H4 (cell line): ENCODE measurements at regions not wholly inside any gene's neighbourhood (a gene's known extent, or its start where the extent isn't known, plus 50 kb on each side); places are given as distances from the start of the nearest gene placed in this dataset.
"Not testable (repeated sequence)": the region's sequence is repeated elsewhere in the genome, so short reads cannot be mapped to it uniquely, and the experiment has no call there.

Source experiments
- DNase-seq: peaks from one replicate; pipeline ENCODE4 v3.0.0-alpha.2; 2015; ENCODE audit warnings: low spot score

GRCh38 chr14:105952826-105953225, 426.4 kb downstream of the TMEM121 start:
- DNase-seq: no peak

- DNase-seq: not testable (repeated sequence)
Observed at GRCh38 chr14:105961625-105962024, 435.2 kb downstream of the TMEM121 start.

GRCh38 chr14:105962532-105962931, 436.1 kb downstream of the TMEM121 start:
- DNase-seq: no peak

DNA sequence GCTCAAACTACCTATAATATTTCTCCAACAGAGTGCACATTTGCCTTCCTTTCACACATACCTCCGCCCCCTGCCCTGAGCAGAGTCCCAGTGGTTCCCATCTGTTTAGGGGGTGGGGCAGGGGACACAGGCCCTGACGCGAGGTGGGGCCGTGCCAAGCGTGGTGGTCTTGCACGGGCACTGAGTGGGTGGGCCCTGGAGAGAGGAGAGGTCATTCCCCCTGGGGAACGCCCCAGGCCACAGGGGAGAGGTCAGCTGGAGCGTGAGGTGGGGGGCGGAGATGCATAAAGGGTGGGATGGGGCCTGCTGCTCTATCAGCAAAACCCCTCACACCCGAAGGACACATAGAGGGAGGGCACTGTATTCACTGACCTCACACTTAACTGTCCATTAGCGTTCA, 441.9 kb downstream of the TMEM121 start:
- DNase-seq: no peak

DNA sequence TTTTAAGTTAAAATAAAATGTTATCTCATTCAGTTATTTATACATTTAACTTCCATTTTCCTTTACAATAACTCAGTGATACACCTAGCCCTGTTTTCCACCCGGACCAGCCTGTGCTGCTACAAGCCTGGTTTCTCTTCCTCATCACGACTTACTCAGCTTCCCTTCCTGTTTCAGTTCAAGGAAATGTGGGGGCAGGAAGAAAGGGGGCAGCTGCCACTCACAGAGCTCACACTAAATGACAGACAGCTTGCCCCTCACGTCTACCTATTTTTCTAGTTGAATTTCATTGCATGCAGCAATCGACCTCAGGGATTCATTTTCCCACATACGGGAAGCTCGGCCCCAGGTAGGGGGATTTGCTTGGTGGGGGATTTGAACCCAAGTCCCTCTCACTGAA, 442.6 kb downstream of the TMEM121 start:
- DNase-seq: not testable (repeated sequence)

DNA sequence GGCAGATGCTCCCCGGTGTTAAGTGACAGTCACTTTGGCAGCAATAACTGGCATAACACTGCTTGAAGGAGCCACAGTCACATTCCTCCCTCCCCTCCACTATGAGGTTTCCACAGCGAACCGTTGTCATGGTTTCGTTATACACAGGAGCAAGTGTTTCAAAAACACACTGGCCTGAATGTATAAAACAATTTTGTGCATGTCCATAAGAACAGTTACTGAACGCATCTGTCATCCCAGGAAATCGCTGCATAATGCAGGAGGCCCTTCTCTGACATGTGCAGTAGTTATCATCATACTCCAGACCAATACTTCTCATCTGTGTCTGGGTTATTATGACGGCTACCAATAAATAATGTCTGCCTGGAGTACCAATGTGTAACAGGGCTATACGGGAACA, 444.4 kb downstream of the TMEM121 start:
- DNase-seq: not testable (repeated sequence)

DNA sequence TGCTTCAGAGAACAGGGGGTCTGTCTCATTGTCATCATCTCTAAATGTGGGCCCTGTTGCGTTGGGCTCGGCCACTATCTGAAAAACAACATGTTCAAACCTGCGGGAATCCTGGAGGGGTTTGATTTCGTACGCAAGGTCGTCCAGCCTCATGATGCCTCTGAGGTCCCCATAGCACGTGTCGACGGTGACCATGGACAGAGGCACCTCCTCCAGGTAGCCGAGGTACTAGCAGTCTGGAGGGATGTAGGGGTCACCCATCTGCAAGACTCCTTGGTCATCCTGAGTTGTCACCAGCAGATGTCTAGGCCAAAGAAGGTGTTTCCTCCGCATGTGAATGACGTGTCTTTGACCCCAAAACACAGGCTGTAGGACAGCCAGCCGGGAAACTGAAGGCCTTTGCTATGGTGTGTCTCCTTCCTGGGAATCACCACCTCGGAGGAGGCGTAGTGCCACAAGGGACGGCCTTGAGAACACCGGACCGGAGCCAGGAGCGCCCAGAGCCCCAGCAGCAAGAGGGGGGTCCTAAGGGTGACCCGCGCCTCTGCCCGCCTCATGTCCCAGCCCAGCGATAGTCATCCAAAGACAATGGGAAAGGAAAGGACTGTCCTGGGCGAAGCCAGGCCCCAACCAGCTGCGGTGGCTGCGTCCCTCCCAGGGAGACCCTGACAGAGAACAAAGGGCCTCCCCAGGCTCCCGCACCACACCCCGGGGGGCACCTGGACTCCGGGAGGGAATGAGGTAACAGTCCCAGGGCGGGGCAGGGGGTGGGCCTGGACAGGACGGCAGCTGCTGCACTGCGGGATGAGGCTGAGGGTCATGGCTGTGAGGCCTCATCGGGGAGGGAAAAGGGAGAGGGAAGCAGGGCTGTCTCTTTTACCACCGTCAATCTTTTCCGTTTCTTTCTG, 445.5 kb downstream of the TMEM121 start:
- DNase-seq: no peak

DNA sequence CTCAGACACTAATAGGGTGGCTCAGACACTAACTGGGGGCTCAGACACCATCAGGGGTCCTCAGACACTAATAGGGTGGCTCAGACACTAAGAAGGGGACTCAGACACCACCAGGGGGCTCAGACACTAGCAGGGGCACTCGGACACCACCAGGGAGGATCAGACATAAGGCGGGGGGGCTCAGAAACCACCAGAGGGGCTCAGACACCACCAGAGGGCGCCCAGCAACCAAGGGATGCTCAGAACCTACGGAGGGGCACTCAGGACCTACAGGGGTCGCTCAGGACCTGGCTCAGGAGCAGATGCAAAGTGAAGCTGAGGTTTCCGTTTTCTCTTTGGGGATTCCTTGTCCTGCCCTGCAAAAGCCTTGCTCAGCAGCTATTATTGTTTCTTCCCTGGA, 448.5 kb downstream of the TMEM121 start:
- DNase-seq: no peak

- no peak for DNase-seq
Observed at GRCh38 chr14:105978618-105979295, 452.4 kb downstream of the TMEM121 start.

DNA sequence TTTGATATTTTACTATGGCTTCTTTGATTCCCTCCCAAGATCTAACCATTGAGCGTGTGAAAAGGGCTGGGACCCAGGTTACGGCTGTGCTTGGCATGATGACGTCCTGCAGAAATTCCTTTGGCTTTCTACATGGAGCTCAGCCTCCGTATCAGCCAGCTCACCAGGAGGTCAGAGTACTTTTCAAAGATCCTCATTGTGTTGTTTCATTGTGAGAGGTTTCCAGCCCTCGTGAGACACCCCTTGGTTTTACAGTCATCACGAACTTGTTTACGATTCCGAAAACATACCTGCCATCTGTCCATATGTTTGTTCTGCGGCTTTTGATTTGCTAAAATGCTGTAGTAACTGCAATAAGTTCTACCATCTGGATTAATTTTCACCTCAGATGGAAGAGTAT, 453.1 kb downstream of the TMEM121 start:
- DNase-seq: no peak

GRCh38 chr14:105980224-105980623, 453.8 kb downstream of the TMEM121 start:
- DNase-seq: no peak

DNA sequence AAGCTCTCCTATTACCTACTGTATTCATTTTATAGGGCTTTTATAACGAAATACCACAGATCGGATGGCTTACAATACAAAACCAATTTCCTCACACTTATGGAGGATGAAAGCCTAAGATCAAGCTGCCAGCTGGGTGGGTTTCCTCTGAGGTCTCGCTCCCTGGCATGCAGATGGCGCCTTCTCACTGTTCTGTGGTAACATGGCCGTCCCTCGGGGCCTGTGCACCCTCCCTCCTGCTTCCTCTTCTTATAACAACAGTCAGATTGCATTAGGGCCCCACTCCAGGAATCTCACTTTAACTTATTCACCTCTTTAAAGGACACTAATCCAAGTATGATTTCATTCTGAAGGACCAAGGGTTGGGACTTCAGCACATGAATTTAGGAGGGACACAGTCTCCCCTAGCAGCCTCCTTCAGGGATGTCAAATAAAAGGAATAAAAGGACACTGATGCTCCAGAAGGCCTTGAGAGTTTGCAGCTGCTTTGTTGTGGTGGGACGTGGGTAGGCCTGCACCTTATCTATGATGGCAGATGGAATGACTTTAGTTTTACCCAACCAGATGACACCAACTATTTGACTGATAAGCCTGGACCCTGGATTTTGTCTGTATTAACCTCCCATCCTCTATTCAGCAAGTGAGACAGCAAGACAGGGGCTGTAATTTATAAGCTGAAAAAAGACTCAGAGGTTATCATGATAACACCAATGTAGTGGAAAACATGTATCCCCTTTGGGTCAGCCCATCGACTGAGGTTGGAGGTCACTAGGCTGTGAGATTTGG, 455.3 kb downstream of the TMEM121 start:
- DNase-seq: not testable (repeated sequence)

DNA sequence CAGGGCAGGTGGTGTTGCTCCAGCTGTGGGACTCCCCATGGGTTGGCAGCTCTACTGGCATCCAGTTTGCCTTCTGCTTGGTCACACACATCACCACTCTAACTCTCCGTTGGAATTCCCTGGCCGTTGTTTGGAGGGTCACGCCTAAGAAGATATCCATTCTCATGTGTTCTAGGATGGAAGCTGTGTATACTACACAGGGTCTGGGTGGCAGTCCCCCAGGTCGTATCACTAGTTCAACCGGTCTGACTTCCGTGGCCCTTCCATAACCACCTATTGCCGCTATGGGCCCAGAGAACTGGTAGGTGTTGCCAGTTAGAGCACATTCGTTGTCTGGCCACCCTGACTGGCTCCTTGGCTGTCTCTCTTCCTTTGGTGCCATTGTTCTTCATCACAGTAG, 456.3 kb downstream of the TMEM121 start:
- DNase-seq: no peak

DNA sequence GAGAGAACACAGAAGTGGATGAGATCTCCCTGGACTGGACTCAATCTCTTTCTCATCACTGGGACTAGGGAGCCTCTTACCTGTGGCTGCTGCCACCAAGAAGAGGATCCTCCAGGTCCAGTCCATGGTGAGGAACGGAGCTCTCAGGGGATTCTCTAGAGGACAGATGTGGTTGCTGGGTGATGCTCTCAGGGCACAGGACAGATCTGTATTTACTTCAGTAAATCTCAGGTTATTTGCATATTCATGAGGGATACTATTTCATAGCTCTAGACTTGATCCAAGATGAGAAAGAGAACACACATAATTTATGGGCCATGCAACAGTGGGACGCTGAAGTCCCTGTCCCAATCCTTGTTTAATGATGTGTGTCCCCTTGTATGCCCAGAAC, 460.5 kb downstream of the TMEM121 start:
- DNase-seq: no peak

DNA sequence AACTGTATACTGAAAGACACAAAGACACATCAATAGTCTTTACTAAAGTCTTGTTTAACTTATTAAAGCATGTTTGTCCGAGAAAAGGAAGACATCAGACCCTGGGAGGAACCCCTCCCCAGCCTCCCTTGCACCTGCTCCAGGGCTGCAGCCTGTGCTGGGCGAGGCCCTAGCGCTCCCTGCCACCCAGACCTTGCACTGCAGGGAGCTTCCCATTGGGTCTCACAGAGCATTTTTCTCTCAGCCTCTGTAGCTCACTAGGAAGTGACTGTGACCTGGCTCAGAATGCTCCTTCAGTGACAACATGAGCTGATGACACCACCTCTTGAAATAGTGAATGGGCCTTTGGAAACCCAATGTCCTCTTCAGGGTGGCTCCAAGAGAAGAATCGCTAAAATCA, 461.2 kb downstream of the TMEM121 start:
- DNase-seq: no peak

DNA sequence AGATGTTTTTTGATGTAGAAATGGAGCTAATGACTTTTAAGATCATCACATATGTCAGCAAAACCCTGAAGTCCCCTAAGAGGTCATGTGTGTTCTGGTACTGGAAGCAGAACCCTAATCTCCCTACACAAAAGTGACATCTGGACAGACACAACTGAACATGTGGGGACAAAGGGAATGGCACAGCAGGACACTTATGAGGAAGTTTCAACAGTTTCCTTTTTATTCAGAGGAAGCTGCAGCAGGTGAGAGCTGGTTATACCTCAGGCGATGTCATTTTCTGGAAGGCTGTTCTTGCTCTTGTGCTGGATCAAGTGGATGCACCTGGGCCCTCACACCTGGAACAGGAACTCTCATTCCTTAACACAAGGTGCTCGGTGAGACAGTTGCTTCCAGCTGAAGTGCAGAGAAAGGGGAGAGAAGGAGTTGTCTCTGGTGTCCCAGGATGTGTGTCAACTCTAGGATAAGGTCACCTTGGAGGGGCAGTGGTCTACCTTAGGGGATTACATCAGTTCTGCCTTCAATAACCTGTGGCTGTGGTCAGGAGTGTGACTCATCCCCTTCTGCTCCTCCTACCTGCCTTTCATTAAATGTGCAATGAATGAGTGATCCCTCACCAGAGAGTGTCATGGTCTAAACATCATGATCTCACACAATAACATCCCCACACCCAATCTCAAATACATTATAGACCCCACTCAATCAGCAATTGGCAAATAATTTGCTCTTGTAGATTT, 463.4 kb downstream of the TMEM121 start:
- DNase-seq: no peak

DNA sequence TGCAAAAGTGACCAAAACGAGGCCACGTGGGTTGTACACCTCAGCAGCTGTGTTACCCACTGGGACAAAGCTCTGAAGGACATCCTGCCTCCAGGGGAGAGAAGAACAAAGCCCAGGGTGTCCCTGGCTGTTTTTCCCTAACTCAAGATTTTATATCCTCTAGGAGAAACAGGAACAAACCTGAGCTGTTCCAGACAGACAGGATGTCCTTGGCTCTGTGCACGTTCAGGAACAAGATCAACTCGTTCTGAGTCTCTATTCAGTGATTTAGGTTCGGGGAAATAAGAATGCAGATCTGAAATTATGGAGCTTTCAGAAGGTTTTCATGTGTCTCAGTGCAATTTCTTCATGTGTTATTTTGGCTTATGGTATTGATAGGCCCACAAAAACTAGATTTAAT, 465.3 kb downstream of the TMEM121 start:
- not testable (repeated sequence) for DNase-seq

DNA sequence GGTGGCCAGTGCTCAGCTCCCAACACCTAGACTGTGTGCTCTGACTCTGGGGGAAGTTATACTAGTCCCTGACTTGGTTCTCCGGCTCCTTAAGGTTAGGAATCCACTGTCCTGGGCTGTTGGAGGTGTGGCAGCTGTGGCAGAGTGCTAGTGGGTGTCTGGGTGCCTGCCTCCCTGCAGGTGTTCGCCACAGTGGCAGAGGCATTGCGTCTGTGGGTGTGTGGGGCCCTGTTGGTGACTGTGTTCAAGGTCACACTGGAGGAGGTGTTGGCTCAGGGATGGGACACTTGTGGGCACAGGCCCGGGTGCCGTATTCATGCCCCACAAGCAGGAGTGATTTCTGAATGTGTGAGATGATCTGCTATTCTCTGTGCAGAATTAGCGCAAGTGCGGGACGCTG, 467.4 kb downstream of the TMEM121 start:
- DNase-seq: no peak

DNA sequence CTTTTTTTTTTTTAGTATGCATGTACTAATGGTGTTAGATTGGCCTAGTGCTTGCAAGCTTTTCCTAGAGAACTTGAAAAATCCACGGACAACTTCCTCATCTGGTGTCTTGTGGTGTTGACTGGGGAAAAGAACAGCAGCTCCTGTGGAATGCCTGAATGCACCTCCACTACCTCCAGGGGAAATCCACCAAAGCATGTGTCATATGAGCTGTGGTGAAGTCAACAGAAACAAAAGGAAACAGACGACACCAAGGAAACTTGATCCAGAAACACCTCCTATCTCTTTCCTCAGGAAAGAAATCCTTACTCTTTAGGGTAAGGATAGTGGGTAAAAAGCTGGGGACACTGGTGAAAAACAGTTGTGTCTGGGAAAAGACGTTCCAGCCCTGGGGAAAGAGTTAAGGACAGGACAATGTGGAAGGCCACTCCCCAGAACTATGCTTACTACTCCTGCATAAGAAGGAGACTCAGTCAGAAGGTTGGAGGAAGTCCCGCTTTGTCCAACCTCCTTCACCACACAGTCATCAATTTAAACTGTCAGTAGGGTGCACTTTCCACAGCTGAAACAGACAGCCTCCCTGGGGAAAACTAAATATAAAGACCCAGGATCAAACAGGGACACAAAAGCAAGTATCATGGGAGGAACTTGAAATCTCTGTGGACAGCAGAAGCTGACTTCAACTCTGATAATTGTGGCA, 468.8 kb downstream of the TMEM121 start:
- DNase-seq: not testable (repeated sequence)

DNA sequence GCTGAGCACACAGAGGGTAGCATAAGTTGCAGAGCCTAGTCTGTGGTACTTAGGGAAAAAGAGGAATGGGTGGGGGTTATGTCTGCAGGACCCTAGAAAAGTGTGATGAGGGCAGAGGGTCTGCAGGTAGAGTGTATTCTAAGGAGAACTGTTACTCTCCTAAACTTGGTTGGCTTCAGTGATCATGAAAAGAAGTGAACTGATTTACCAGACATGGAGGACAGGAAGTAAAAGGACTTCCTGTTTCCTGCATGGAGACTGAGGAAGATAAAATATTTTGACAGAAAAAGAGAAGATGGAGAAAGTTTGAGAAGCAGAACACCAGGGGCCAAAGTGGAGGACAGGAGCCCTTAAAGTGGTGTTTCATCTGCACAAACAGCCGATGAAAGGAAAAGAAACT, 472.2 kb downstream of the TMEM121 start:
- DNase-seq: not testable (repeated sequence)
